Left ventricle myocardium superior (tissue), 1 donor: ENCODE measurements at regions not wholly inside any gene's neighbourhood (a gene's known extent, or its start where the extent isn't known, plus 50 kb on each side); places are given as distances from the start of the nearest gene placed in this dataset.

ENCODE experiments used
- ATAC-seq: fragments of 200-7000 bp; cut with Tn5 transposase; one replicate; pipeline ENCODE4 v1.9.1; 2020; ENCODE audit warnings: mild to moderate bottlenecking, moderate library complexity
- DNase-seq: peaks from one replicate; pipeline ENCODE4 v3.0.0-alpha.2; 2020
- intact Hi-C: fragments of 100-400 bp; cut with micrococcal nuclease; formaldehyde crosslinking; loops from one replicate; pipeline ENCODE4 v1.11.0; 2022
- donor health status: DM: no; HTN: yes; CAD: no; lungs with severe emphysema.

DNA sequence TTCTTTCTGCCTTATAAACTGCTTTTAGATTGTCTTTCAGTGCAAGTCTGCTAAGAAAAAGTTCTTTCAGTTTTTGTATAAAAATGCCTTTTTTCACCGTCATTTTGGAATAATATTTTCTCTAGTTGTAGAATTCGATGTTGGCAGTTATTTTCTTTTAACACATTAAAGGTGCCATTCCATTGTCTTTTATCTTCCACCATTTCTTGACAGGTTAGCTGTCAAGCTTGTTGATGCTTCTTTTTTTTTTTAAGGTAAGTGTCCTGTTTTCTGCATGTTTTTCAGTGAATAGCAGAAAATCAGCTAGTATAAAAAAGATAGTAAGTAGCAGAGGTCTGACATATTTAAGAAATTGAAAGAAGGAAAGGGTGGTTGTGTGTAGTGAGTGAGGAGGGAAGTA is 118.5 kb upstream of the NPFFR2 start:
- DNase-seq (no peak), ATAC-seq (no peak)
- intact Hi-C loops = no loop called here

DNA sequence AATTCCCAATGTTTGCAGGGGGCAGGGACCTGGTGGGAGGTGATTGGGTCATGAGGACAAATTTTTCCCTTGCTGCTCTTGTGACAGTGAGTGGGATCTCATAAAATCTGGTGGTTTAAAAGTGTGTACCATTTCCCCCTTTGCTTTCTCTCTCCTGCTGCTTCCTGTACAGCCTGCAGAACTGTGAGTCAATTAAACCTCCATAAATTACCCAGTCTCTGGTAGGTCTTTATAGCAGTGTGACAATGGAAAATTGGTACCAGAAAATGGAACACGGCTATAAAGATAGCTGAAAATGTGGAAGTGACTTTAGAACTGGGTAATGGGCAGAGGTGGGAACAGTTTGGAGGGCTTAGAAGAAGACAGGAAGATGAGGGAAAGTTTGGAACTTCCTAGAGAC is 108.7 kb upstream of the NPFFR2 start:
- ATAC-seq (no peak), DNase-seq (no peak)
- intact Hi-C loops = no loop called here

DNA sequence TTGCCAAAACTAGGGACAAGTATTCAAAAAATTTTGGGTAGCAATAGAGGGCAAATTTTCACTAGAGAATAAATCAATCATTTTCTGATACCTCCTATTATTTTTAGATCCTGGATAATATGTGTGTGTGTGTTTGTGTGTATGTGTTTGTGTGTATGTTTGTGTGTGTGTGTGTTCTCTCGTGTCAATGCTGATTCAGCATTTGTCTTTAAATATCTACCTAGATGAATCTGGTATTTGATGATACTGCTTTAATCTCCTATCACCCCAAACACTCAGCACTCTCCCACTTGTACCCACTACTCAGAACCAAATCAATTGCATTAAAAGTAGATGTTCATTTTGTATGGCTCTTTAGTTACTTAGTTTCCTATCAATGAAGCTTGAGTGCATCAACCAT is 101.3 kb upstream of the NPFFR2 start:
- DNase-seq = no peak

DNA sequence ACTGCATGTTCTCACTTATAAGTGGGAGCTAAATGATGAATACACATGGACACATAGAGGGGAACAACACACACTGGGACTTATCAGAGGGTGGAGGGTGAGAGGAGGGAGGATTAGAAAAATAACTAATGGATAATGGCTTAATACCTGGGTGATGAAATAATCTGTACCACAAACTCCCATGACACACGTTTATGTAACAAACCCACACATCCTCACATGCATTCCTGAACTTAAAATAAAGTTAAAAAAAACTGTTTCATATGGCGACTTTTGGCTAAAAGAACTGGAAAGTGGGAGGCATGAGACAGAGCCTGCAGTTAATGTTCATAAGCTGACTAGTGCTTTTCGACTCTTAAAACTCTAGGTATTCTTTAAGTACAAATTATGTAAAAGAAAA is 98.9 kb upstream of the NPFFR2 start:
- ATAC-seq = no peak
- intact Hi-C loops = no loop called here

More for the DNA sequence above, 101.3 kb upstream of the NPFFR2 start:
- ATAC-seq = no peak
- intact Hi-C loops = no loop called here

DNA sequence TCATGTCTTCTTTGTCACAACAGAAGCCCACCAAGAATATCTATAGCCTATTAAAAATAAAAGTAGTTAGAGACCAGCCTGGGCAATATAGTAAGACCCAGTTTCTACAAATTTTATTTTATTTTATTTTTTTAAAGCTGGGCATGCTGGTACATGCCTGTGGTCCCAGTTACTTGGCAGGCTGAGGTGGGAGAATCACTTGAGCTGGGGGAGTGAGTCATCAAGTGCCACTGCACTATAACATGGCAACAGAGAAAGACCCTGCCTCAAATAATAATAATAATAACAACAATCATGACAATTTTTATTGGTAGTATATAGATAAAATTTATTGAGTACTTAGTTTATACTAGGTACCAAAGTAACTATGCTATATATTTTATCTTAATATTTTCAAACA is 93.0 kb upstream of the NPFFR2 start:
- ATAC-seq (no peak), DNase-seq (no peak)
- intact Hi-C loops = no loop called here

More for the DNA sequence above, 98.9 kb upstream of the NPFFR2 start:
- DNase-seq = no peak

DNA sequence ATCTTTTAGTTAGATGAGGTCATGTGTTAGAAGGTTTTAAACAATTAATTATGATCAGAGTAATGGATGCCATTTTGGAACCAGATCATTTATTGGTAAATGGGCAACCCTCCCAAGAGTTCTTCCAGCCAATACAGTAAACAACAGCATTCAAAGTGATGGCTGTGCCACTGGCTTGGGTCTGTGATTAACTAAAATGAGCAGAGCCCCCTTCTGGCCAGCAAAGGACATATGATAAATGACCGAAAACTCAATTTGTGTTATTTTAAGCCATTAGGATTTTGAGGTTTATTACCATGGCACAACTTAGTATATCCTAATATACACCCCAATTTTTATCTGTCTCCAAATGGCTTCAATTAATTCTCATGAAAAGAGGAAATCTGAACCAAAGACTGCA is 90.8 kb upstream of the NPFFR2 start:
- DNase-seq = no peak
- no peak for ATAC-seq
- intact Hi-C loops = no loop called here

DNA sequence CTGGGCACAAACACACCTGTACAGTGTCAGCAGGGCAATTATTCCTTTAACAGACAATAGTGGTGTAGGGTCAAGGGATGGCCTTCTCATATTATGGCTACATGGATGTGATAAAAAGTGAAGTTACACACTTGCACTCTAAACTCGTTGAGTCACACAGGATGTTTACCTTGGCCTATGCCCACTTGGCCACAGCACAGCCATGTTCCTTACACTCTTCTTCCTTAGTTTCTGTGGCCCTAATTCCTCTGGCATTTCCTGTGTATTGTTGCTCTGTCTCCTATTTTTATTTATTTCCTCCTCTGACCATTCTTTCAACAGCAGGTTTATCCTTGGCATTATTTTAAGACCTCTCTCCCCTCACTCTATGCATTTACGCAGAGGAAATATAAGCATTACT is 86.8 kb upstream of the NPFFR2 start:
- DNase-seq = no peak
- no peak for ATAC-seq
- intact Hi-C loops = no loop called here

DNA sequence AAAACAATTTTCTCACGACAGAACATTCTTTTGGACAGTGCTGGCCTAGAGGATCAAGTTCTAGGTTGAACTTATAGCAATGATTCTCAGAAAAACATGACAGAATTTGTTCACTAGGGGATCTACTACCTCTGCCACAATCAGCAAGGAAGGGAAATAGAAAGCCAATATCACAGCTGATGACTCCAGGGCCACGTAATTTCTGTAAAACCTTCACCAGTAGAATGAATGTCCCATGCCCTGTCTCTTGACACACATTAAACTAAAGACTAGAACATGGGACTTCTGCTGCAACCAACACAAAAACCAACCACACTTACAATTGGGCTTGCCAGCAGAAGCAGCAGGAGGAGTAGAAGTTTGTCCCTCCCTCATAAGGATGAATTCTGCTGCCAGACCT is 86.0 kb upstream of the NPFFR2 start:
- intact Hi-C loops = no loop called here
- no peak for ATAC-seq

DNA sequence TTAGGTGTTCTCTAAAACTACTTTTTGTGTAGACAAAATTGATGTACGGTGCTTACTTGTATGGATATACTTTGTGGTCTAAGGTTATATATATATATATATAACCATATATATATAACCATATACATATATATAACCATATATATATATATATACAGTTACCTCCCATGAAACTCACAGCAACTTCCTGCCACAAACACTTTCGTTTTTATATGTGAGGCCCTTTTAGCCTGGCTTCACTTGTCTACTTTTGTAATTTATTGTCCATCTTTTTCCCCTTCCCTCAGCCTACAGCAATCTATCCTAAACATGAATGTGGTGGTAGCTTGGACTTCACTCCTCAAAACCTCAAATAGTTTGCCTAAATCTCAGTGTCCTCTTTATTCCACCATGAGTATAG is 72.8 kb upstream of the NPFFR2 start:
- no peak for DNase-seq
- intact Hi-C loops = no loop called here
- ATAC-seq = no peak

More for the DNA sequence above, 86.0 kb upstream of the NPFFR2 start:
- no peak for DNase-seq

DNA sequence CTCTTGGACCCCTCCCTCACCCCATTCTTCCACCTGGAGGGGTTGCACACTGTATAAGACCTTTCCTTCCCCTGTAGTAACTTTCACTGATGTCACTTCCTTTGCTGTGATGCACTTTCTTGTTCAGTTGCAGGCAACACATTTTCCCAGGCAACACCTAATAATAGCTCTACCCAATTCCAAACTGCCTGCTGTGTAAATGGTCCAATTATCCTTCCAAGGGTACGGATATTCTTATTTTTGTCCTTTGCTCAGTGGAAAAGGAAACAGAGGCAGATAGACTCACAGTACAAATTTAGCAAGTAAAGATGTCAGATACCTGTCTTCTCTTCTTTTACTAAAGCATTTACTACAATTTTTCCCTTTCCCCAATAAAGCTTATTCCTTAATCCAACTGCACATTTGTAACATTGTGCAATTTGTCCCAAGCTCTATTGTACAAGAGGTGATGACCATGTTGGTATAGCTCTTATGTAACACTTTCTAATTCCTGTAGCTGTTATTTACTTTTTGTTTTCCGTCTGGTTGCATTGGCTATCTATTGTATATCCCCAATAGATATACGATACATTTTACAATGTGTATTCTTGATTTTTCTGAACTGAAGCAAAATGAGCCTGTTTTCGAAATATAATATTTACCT is 69.1 kb upstream of the NPFFR2 start:
- intact Hi-C loops = no loop called here
- ATAC-seq (no peak), DNase-seq (no peak)

DNA sequence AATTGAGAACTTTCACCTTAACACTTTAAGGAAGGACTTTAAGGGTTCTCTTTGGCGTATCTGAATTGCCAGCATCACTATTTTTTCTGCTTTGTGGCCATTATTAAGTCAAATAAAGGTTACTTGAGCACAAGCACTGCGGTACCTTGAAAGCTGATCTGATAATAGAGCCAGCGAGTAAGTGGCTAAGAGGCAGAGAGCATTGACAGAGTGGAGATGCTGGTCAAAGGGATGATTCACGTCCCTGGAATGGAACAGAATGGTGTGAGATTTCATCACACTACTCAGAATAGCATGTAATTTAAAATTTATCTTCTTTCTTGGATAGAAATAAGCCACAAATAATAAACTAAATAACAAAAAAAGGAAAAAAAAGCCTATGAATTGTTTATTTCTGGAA is 57.1 kb upstream of the NPFFR2 start:
- ATAC-seq (no peak), DNase-seq (no peak)
- intact Hi-C loops = no loop called here

DNA sequence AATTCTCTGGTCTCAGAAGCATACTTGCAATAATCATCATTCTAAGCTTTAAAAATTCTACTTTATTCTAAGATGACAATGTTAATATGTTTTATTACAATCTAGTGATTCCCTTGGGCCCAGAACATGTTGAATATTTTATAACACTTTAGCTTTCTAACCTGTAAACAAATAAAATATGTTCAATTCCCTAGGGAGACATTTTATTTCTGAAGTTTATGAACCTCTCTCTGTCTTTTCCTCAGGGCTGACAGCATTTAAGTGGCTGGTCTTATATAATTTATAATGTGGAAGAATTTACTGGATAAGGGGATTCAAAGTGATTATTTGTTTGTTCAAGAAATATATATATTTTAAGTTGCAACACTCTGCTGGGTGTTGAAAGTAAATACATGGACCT is 55.3 kb upstream of the NPFFR2 start:
- intact Hi-C loops = no loop called here
- DNase-seq (no peak), ATAC-seq (no peak)

DNA sequence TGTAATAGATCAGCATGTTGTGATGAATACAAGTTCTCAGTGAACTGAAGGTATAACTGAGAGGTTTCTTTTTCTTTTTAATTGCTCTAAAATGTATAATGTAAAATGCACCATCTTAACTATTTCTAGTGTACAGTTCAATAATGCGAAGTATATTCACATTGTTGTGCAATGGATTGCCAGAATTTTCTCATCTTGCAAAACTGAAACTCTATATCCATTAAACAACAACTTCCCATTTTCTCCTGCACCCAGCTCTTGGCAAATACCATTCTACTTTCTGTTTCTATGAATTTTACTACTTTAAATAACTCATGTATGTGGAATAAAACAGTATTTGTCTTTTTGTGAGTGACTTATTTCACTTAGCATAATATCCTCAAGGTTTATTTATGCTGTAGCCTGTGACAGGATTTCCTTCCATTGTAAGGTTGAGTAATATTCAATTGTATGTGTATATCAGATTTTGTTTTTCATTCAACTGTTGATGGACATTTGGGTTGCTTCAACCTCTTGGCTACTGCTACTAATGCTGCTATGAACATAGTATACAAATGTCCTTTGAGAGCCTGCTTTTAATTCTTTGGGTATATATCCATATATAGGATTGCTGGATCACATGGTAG is 53.5 kb upstream of the NPFFR2 start:
- intact Hi-C loops = no loop called here
- ATAC-seq (no peak), DNase-seq (no peak)

DNA sequence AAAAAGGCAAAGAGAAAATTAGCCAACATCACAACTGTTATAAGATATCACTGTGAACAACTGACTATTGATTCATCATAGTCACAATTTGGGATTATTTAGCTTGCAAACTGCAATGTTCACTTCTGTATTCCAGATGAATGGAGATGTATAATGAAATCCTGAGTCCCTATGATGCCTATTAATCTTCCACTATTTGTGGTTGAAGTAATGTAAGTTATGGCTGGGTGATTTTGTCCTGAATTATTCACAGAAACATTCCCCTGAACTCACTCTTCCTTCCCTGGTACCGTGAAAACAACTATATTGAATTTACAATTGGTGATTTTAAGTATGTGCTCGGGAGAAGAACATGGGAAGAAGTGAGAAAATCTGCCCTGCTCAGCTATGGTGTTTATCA is 50.8 kb upstream of the NPFFR2 start:
- no peak for ATAC-seq
- intact Hi-C loops = no loop called here

More for the DNA sequence above, 50.8 kb upstream of the NPFFR2 start:
- DNase-seq = no peak
